LNCaP clone FGC (cell line): ENCODE measurements at regions not wholly inside any gene's neighbourhood (a gene's known extent, or its start where the extent isn't known, plus 50 kb on each side); places are given as distances from the start of the nearest gene placed in this dataset.
A peak's percentile ranks its signal among the peaks of the same experiment; 100 is the strongest.

Experiments used
- DNase-seq: peaks from one replicate; pipeline ENCODE4 v3.0.0-alpha.2; 2011; ENCODE audit warnings: low read depth
- H3K4me3 ChIP-seq: 2 replicates; pipeline ENCODE4 v1.5.1; 2011; ENCODE audit warnings: mild to moderate bottlenecking, low read depth, low read length, control low read depth
- TF ChIP-seq, protein P1 (sequence below): IDR thresholded peaks from 2 replicates; pipeline ENCODE4 v1.5.1; 2012; ENCODE audit warnings: mild to moderate bottlenecking; ENCODE audit not compliant: control insufficient read depth, insufficient read depth; ENCODE audit errors: extremely low read depth

- TF ChIP-seq, protein P1, sequence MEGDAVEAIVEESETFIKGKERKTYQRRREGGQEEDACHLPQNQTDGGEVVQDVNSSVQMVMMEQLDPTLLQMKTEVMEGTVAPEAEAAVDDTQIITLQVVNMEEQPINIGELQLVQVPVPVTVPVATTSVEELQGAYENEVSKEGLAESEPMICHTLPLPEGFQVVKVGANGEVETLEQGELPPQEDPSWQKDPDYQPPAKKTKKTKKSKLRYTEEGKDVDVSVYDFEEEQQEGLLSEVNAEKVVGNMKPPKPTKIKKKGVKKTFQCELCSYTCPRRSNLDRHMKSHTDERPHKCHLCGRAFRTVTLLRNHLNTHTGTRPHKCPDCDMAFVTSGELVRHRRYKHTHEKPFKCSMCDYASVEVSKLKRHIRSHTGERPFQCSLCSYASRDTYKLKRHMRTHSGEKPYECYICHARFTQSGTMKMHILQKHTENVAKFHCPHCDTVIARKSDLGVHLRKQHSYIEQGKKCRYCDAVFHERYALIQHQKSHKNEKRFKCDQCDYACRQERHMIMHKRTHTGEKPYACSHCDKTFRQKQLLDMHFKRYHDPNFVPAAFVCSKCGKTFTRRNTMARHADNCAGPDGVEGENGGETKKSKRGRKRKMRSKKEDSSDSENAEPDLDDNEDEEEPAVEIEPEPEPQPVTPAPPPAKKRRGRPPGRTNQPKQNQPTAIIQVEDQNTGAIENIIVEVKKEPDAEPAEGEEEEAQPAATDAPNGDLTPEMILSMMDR, result peak; percentile 60
- peak overlapping the region; percentile 55 for H3K4me3 ChIP-seq
- DNase-seq, result peak; percentile 78
These were observed 269.6 kb downstream of the RPS24 start for GRCh38 chr10:78302989-78303854.

DNA sequence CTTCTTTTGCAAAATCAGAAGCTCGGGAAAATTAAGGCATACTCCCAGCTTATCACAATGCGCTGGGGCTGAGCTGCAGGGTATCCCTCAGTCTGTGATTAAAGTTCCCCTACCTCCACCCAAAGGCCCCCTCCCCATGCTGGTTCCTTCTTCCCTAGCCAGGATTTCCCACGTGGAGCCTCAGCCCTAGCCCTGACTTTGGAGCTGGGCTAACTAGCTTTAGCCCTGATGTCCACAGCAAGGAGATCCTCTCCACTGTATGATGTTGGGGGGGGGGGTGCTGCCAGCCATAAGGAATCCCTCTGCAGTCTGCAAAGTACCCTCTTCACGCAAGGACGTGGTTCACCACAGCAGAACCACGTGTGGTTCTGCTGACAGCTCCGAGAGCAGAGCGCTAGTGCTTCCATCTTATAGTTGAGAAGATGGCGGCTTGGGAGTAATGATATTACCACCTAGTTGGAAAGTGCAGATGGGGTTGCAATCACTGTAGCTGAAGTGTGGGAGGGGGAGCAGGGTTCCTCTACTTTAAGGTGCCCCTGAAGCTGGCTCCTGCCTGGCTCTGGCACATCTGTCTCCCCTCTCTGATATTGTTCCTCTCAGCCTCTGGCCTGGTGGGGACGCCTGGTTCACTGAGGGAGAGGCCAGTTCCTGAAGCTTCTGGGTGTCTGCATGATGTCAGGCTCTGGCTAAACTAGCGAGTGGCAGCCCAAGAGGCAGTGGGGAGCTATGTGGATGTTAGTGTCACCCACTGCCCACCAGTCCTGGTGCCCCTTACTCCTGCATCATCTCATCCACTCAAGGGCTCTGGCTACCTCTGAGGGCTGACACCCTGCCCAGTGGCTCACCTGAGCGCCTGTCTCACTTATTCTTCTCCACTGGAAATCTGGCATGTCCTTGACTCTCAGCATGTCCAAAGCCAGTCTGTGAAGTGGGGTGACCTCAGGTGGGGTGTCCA lies 270.7 kb downstream of the RPS24 start:
- no peak for DNase-seq
- no peak overlapping the region for H3K4me3 ChIP-seq
- TF ChIP-seq, protein P1, result no peak

DNA sequence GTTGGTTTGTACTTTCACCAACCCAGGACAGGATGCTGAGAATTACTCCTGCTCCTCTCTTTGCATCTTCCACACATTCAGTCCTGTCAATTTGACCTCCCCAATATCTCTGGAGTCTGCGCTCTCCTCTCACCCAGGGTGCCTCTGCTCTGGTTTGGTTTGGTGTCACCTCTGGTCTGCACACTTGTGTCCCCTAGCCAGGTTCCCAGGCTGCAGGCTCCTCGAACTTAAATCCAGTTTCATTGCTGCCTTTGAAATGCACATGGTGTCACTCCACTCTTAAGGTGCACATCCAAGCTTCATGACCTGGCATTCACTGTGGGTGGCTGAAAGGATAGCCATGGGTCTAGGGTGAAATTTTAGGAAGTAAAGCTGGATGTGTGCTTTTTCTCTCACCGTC lies 271.6 kb downstream of the RPS24 start:
- TF ChIP-seq, protein P1, result no peak
- no peak overlapping the region for H3K4me3 ChIP-seq
- DNase-seq, result no peak

GRCh38 chr10:78306358-78306757 lies 272.7 kb downstream of the RPS24 start:
- no peak overlapping the region for H3K4me3 ChIP-seq
- DNase-seq, result no peak
- TF ChIP-seq, protein P1, result no peak

DNA sequence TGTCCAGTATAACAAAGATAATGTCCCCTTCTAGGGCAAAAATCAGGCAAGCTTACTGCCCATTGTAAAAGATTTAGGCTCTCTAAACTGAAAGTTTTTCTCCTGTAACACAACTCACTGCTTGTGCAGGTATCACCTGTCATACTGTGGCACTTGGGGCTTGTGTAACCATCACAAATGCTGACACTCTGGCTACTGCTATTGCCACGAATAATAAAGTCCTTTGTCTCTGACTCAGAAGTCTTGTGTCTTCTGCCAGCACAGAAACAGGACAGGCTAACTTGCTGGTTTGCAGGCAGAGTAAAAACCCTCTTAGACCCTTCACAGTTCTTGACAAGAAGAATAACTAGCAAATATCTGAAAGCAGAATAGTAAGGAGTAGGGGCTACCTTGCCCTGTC lies 273.9 kb downstream of the RPS24 start:
- TF ChIP-seq, protein P1, result no peak
- H3K4me3 ChIP-seq, result no peak overlapping the region
- DNase-seq, result no peak

DNA sequence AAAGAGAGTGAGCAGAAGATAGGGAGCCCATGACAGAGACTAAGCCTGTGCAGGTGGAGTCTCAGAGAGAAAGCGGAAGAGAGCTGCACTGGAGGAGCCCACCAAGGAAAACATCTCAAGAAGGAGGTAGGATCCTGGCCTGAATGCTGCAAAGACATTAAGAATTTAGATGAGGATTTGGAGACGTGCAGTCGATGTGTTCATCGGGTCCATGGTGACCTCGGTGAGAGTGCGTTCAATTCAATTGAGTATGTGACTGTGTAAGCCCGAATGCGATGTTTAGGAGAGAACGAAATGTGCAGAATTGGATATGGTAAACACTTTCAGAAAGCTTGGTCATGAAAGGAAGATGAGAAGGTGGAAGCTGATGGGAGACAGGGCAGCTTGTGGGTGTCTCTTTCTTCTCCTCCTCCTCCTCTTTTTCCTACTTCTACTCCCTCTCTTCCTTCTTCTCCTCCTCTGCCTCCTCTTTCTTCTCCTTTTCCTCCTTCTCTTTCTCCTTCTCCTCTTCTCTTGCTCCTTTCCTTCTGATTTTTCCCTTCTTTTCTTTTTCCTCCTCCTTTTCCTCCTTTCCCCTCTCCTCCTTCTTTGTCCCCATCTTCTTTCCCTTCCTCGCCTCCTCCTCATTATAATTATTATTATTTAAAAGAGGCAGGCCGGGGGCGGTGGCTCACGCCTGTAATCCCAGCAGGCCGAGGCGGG lies 276.0 kb downstream of the RPS24 start:
- TF ChIP-seq, protein P1, result no peak
- DNase-seq, result no peak
- no peak overlapping the region for H3K4me3 ChIP-seq
